Naive thymus-derived CD8-positive, alpha-beta T cell (primary cell): ENCODE measurements at regions not wholly inside any gene's neighbourhood (a gene's known extent, or its start where the extent isn't known, plus 50 kb on each side); places are given as distances from the start of the nearest gene placed in this dataset.

ENCODE experiments used
- ATAC-seq, 2 donors: fragments of 150-1000 bp; cut with Tn5 transposase in 1 of 2; sonication (Bioruptor Pico), chemical (Tn5 transposase) in 1 of 2; 1 replicate in 1 of 2; 2 replicates in 1 of 2; pipeline ENCODE4 v1.10.0; 2021; ENCODE audit warnings: mild to moderate bottlenecking in 2 of 2, moderate library complexity in 2 of 2
- POLR2A ChIA-PET: fragments of 350-600 bp; sonication (Branson Sonifier 250); formaldehyde crosslinking; loops from one replicate; lab custom pipeline; 2021; ENCODE audit warnings: antibody characterized with exemption; lab: Charles Lee
- DNase-seq, 10 donors: peaks; one replicate each; pipeline versions ENCODE4 v3.0.0 to v3.0.0-alpha.2; 2020 to 2022
- H3K27ac Mint-ChIP-seq, 10 donors: one replicate each; pipeline ENCODE4 v1.8.0; 2020 to 2022; ENCODE audit warnings: mild to moderate bottlenecking in 10 of 10, mixed read lengths in 10 of 10, moderate library complexity in 4 of 10, inconsistent platforms in 1 of 10
- H3K27me3 Mint-ChIP-seq, 5 donors: one replicate each; pipeline ENCODE4 v1.8.0; 2021 to 2022; ENCODE audit warnings: mixed read lengths in 5 of 5
- H3K36me3 Mint-ChIP-seq, 3 donors: one replicate each; pipeline ENCODE4 v1.8.0; 2020 to 2022; ENCODE audit warnings: mixed read lengths in 3 of 3, mild to moderate bottlenecking in 2 of 3, inconsistent platforms in 1 of 3
- H3K4me1 Mint-ChIP-seq, 4 donors: one replicate each; pipeline ENCODE4 v1.8.0; 2021 to 2022; ENCODE audit warnings: mixed read lengths in 4 of 4
- H3K4me3 Mint-ChIP-seq, 10 donors: one replicate each; pipeline ENCODE4 v1.8.0; 2020 to 2022; ENCODE audit warnings: mild to moderate bottlenecking in 10 of 10, mixed read lengths in 10 of 10, moderate library complexity in 6 of 10, inconsistent platforms in 1 of 10
- H3K9me3 Mint-ChIP-seq, 9 donors: one replicate each; pipeline ENCODE4 v1.8.0; 2020 to 2022; ENCODE audit warnings: mixed read lengths in 9 of 9, mild to moderate bottlenecking in 3 of 9, inconsistent platforms in 1 of 9, moderate library complexity in 1 of 9

GRCh38 chr5:171615705-171616640 lies 169.6 kb upstream of the SMIM23 start:
- Mint-ChIP-seq H3K36me3 (no peaks in the 10 kb centered on the region), H3K27me3 (peaks cover 3 to 21% (median 11%) of the 10 kb centered on the region in 5 donors), H3K4me1 (no peaks in the 10 kb centered on the region), H3K27ac (no peak overlapping the region), H3K4me3 (no peak overlapping the region), H3K9me3 (no peaks in the 10 kb centered on the region)
- DNase-seq (no peak), ATAC-seq (no peak)
- POLR2A ChIA-PET: no interaction called here

- Mint-ChIP-seq H3K4me1 (peaks cover 0 to 2% (median 0%) of the 10 kb centered on the region in 4 donors), H3K27ac (peak overlapping the region in 1 of 10 donors; percentile 27), H3K36me3 (no peaks in the 10 kb centered on the region), H3K4me3 (no peak overlapping the region), H3K27me3 (peaks cover 3 to 17% (median 8%) of the 10 kb centered on the region in 5 donors), H3K9me3 (no peaks in the 10 kb centered on the region)
- no peak for DNase-seq
- POLR2A ChIA-PET: no interaction called here
- no peak for ATAC-seq
Measured at GRCh38 chr5:171617266-171617665, 168.4 kb upstream of the SMIM23 start.

GRCh38 chr5:171617817-171618591 lies 167.6 kb upstream of the SMIM23 start:
- H3K27ac Mint-ChIP-seq: no peak overlapping the region
- POLR2A ChIA-PET: no interaction called here
- peaks cover under 1 to 16% (median 2%) of the 10 kb centered on the region in 5 donors for H3K27me3 Mint-ChIP-seq
- DNase-seq (no peak), ATAC-seq (no peak)
- H3K36me3 Mint-ChIP-seq: no peaks in the 10 kb centered on the region
- no peak overlapping the region for H3K4me3 Mint-ChIP-seq
- H3K4me1 Mint-ChIP-seq: peaks cover 0 to 2% (median 0%) of the 10 kb centered on the region in 4 donors
- no peaks in the 10 kb centered on the region for H3K9me3 Mint-ChIP-seq

- no peak for ATAC-seq
- H3K36me3 Mint-ChIP-seq: no peaks in the 10 kb centered on the region
- peaks cover 0 to 2% (median 0%) of the 10 kb centered on the region in 4 donors for H3K4me1 Mint-ChIP-seq
- H3K4me3 Mint-ChIP-seq: no peak overlapping the region
- H3K9me3 Mint-ChIP-seq: no peaks in the 10 kb centered on the region
- H3K27ac Mint-ChIP-seq: no peak overlapping the region
- DNase-seq: no peak
- H3K27me3 Mint-ChIP-seq: peaks cover 0 to 14% (median 0%) of the 10 kb centered on the region in 5 donors
- POLR2A ChIA-PET: no interaction called here
Measured at GRCh38 chr5:171619196-171619595, 166.4 kb upstream of the SMIM23 start.

- Mint-ChIP-seq H3K4me1 (peaks cover 0 to 2% (median 0%) of the 10 kb centered on the region in 4 donors), H3K4me3 (no peak overlapping the region), H3K27me3 (peaks cover 0 to 14% (median 0%) of the 10 kb centered on the region in 5 donors), H3K9me3 (no peaks in the 10 kb centered on the region), H3K27ac (no peak overlapping the region), H3K36me3 (no peaks in the 10 kb centered on the region)
- ATAC-seq (no peak), DNase-seq (no peak)
- POLR2A ChIA-PET: no interaction called here
Measured at GRCh38 chr5:171619744-171620143, 165.9 kb upstream of the SMIM23 start.

GRCh38 chr5:171622010-171622409 lies 163.6 kb upstream of the SMIM23 start:
- Mint-ChIP-seq H3K27me3 (peaks cover 0 to 14% (median 0%) of the 10 kb centered on the region in 5 donors), H3K4me3 (no peak overlapping the region), H3K36me3 (no peaks in the 10 kb centered on the region), H3K9me3 (no peaks in the 10 kb centered on the region), H3K27ac (no peak overlapping the region), H3K4me1 (peaks cover 0 to 2% (median 0%) of the 10 kb centered on the region in 4 donors)
- ATAC-seq (no peak), DNase-seq (no peak)
- POLR2A ChIA-PET: no interaction called here

- POLR2A ChIA-PET: no interaction called here
- peaks cover 0 to 12% (median 3%) of the 10 kb centered on the region in 5 donors for H3K27me3 Mint-ChIP-seq
- H3K36me3 Mint-ChIP-seq: no peaks in the 10 kb centered on the region
- H3K4me3 Mint-ChIP-seq: no peak overlapping the region
- no peak overlapping the region for H3K27ac Mint-ChIP-seq
- DNase-seq (no peak), ATAC-seq (no peak)
- peaks cover 0 to 2% (median 0%) of the 10 kb centered on the region in 4 donors for H3K4me1 Mint-ChIP-seq
- H3K9me3 Mint-ChIP-seq: no peaks in the 10 kb centered on the region
Measured at GRCh38 chr5:171623107-171623506, 162.5 kb upstream of the SMIM23 start.

- Mint-ChIP-seq H3K27ac (no peak overlapping the region), H3K4me3 (no peak overlapping the region)
Measured at GRCh38 chr5:171623551-171624097, 162.0 kb upstream of the SMIM23 start.

GRCh38 chr5:171624396-171624795 lies 161.2 kb upstream of the SMIM23 start:
- peaks cover 4 to 23% (median 16%) of the 10 kb centered on the region in 5 donors for H3K27me3 Mint-ChIP-seq
- H3K36me3 Mint-ChIP-seq: no peaks in the 10 kb centered on the region
- H3K9me3 Mint-ChIP-seq: no peaks in the 10 kb centered on the region
- POLR2A ChIA-PET: no interaction called here
- no peak for ATAC-seq
- H3K27ac Mint-ChIP-seq: no peak overlapping the region
- no peak for DNase-seq
- H3K4me3 Mint-ChIP-seq: no peak overlapping the region
- H3K4me1 Mint-ChIP-seq: peaks cover 0 to 2% (median 0%) of the 10 kb centered on the region in 4 donors

More at GRCh38 chr5:171623551-171624097, 162.0 kb upstream of the SMIM23 start:
- DNase-seq (no peak), ATAC-seq (no peak)
- Mint-ChIP-seq H3K4me1 (peaks cover 0 to 2% (median 0%) of the 10 kb centered on the region in 4 donors), H3K36me3 (no peaks in the 10 kb centered on the region), H3K27me3 (peaks cover 4 to 17% (median 8%) of the 10 kb centered on the region in 5 donors), H3K9me3 (no peaks in the 10 kb centered on the region)
- POLR2A ChIA-PET: no interaction called here

- no peak overlapping the region for H3K4me3 Mint-ChIP-seq
- no peak overlapping the region for H3K27ac Mint-ChIP-seq
- H3K27me3 Mint-ChIP-seq: peaks cover 4 to 23% (median 19%) of the 10 kb centered on the region in 5 donors
- peaks cover 0 to 4% (median 1%) of the 10 kb centered on the region in 4 donors for H3K4me1 Mint-ChIP-seq
- H3K9me3 Mint-ChIP-seq: no peaks in the 10 kb centered on the region
- H3K36me3 Mint-ChIP-seq: no peaks in the 10 kb centered on the region
- ATAC-seq (no peak), DNase-seq (no peak)
- POLR2A ChIA-PET: no interaction called here
Measured at GRCh38 chr5:171625646-171626045, 160.0 kb upstream of the SMIM23 start.

- no peak for ATAC-seq
- H3K9me3 Mint-ChIP-seq: no peaks in the 10 kb centered on the region
- no peak overlapping the region for H3K4me3 Mint-ChIP-seq
- H3K36me3 Mint-ChIP-seq: no peaks in the 10 kb centered on the region
- peaks cover 0 to 4% (median 0%) of the 10 kb centered on the region in 4 donors for H3K4me1 Mint-ChIP-seq
- DNase-seq: no peak
- no peak overlapping the region for H3K27ac Mint-ChIP-seq
- peaks cover 13 to 19% (median 17%) of the 10 kb centered on the region in 5 donors for H3K27me3 Mint-ChIP-seq
- POLR2A ChIA-PET: no interaction called here
Measured at GRCh38 chr5:171627936-171628632, 157.5 kb upstream of the SMIM23 start.

GRCh38 chr5:171628633-171628974 lies 157.0 kb upstream of the SMIM23 start:
- POLR2A ChIA-PET: no interaction called here
- no peak for DNase-seq
- H3K36me3 Mint-ChIP-seq: no peaks in the 10 kb centered on the region
- H3K4me1 Mint-ChIP-seq: peaks cover 0 to 4% (median 0%) of the 10 kb centered on the region in 4 donors
- no peak for ATAC-seq
- H3K27ac Mint-ChIP-seq: no peak overlapping the region
- peaks cover 13 to 21% (median 16%) of the 10 kb centered on the region in 5 donors for H3K27me3 Mint-ChIP-seq
- H3K4me3 Mint-ChIP-seq: no peak overlapping the region
- no peaks in the 10 kb centered on the region for H3K9me3 Mint-ChIP-seq
